ENCODE measurements at regions not wholly inside any gene's neighbourhood (a gene's known extent, or its start where the extent isn't known, plus 50 kb on each side); places are given as distances from the start of the nearest gene placed in this dataset.
"Not testable (repeated sequence)": the region's sequence is repeated elsewhere in the genome, so short reads cannot be mapped to it uniquely, and the experiment has no call there.

DNA sequence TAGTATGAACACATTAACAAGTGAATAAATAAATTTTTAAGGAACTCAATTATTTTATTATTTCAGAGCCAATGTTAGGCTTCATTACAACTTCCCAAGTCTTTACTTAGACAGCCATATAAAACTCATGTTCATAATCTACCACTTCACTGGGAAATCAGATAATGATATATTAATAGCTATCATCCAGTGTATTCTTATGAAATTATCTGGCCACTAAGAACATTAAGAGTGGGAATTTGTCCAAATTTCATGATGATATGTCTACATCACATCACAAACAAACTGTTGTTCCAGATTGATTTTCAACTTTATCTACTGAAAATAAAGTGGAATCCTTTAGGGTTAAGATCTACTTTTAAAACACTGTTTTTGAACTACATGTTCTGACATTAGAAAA, 668.6 kb downstream of the EFNA5 start:
- H3K27me3 ChIP-seq (ENCODE audit: insufficient read depth, low read length), result no peaks in the 10 kb centered on the region
- H3K4me1 ChIP-seq (ENCODE audit: insufficient read depth, low read length), result no peaks in the 10 kb centered on the region
- H2AFZ ChIP-seq (ENCODE audit: low read depth, low read length), result no peak overlapping the region
- H3K36me3 ChIP-seq (ENCODE audit: insufficient read depth, low read length), result no peaks in the 10 kb centered on the region
- no peaks in the 10 kb centered on the region for H3K9me3 ChIP-seq (ENCODE audit: low read length)
- H3K4me3 ChIP-seq (ENCODE audit: low read length), result no peak overlapping the region

DNA sequence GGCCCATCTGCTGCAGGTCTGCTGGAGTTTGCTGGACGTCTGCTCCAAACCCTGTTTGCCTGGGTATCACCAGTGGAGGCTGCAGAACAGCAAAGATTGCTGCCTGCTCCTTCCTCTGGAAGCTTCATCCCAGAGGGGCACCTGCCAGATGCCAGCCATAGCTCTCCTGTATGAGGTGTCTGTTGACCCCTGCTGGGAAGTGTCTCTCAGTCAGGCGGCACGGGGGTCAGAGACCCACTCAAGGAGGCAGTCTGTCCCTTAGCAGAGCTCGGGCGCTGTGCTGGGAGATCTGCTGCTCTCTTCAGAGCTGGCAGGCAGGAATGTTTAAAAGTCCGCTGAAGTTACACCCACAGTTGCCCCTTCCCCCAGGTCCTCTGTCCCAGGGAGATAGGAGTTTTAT, 671.2 kb downstream of the EFNA5 start:
- H3K9me3 ChIP-seq (ENCODE audit: low read length); H3K4me1 ChIP-seq (ENCODE audit: insufficient read depth, low read length); H3K36me3 ChIP-seq (ENCODE audit: insufficient read depth, low read length); H3K4me3 ChIP-seq (ENCODE audit: low read length); H3K27me3 ChIP-seq (ENCODE audit: insufficient read depth, low read length); H2AFZ ChIP-seq (ENCODE audit: low read depth, low read length): not testable (repeated sequence)

DNA sequence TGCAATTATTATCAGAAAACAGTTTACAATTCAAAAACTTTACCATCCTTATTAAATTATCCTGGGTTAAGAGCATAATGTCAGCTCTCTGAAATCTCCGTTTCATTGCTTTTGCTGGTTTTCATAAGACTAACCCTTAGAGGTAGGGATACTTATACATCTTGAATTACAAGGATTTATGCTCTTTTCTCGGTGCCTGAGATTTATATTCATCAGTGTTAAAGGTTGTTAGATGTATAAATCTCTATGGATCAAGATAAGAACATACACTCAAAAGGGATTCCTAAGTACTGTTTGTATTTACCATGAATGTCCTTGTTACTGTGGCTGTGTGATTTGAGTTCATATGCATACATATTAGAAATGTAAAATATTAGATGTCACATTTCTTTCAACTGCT, 684.7 kb downstream of the EFNA5 start:
- Histone ChIP-seq H3K4me3 (ENCODE audit: low read length) (no peak overlapping the region), H3K4me1 (ENCODE audit: insufficient read depth, low read length) (no peaks in the 10 kb centered on the region), H2AFZ (ENCODE audit: low read depth, low read length) (no peak overlapping the region), H3K36me3 (ENCODE audit: insufficient read depth, low read length) (no peaks in the 10 kb centered on the region), H3K9me3 (ENCODE audit: low read length) (no peaks in the 10 kb centered on the region), H3K27me3 (ENCODE audit: insufficient read depth, low read length) (no peaks in the 10 kb centered on the region)

DNA sequence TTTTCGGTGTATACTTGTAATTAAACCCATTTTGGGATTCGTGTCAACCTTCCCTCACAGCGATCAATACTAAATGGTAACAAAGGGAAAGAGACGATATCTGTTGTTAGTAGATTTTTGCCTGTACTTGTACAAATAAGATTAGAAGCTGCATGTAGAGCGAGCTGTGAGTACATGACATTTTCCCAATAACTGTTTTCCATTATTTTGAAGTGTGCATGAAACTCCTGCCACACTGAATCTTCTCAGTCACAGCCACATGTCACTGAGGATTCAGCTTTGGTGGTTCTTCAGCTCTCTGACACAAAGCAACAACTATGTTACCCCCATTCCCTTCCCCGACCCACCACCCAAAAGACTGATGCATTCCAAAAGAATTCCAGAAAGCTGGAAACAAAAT, 685.6 kb downstream of the EFNA5 start:
- Histone ChIP-seq H3K4me1 (ENCODE audit: insufficient read depth, low read length) (no peaks in the 10 kb centered on the region), H3K9me3 (ENCODE audit: low read length) (no peaks in the 10 kb centered on the region), H2AFZ (ENCODE audit: low read depth, low read length) (no peak overlapping the region)

GRCh38 chr5:106979178-106979577, 691.6 kb downstream of the EFNA5 start:
- not testable (repeated sequence) for H3K36me3 ChIP-seq (ENCODE audit: insufficient read depth, low read length); H3K4me3 ChIP-seq (ENCODE audit: low read length); H2AFZ ChIP-seq (ENCODE audit: low read depth, low read length); H3K27me3 ChIP-seq (ENCODE audit: insufficient read depth, low read length); H3K4me1 ChIP-seq (ENCODE audit: insufficient read depth, low read length); H3K9me3 ChIP-seq (ENCODE audit: low read length)

More for the DNA sequence above, 685.6 kb downstream of the EFNA5 start:
- Histone ChIP-seq H3K27me3 (ENCODE audit: insufficient read depth, low read length) (no peaks in the 10 kb centered on the region), H3K4me3 (ENCODE audit: low read length) (no peak overlapping the region), H3K36me3 (ENCODE audit: insufficient read depth, low read length) (no peaks in the 10 kb centered on the region)

DNA sequence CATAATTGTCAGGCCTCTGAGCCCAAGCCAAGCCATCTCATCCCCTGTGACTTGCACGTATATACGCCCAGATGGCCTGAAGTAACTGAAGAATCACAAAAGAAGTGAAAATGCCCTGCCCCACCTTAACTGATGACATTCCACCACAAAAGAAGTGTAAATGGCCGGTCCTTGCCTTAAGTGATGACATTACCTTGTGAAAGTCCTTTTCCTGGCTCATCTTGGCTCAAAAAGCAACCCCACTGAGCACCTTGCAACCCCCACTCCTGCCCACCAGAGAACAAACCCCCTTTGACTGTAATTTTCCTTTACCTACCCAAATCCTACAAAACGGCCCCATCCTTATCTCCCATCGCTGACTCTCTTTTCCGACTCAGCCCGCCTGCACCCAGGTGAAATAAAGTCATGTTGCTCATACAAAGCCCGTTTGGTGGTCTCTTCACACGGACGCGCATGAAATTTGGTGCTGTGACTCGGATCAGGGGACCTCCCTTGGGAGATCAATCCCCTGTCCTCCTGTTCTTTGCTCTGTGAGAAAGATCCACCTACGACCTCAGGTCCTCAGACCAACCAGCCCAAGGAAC, 692.1 kb downstream of the EFNA5 start:
- H3K4me3 ChIP-seq (ENCODE audit: low read length); H3K36me3 ChIP-seq (ENCODE audit: insufficient read depth, low read length); H3K9me3 ChIP-seq (ENCODE audit: low read length); H3K4me1 ChIP-seq (ENCODE audit: insufficient read depth, low read length); H2AFZ ChIP-seq (ENCODE audit: low read depth, low read length); H3K27me3 ChIP-seq (ENCODE audit: insufficient read depth, low read length): not testable (repeated sequence)

GRCh38 chr5:106976363-106976762, 694.4 kb downstream of the EFNA5 start:
- H3K36me3 ChIP-seq (ENCODE audit: insufficient read depth, low read length), result no peaks in the 10 kb centered on the region
- H3K27me3 ChIP-seq (ENCODE audit: insufficient read depth, low read length), result no peaks in the 10 kb centered on the region
- no peaks in the 10 kb centered on the region for H3K9me3 ChIP-seq (ENCODE audit: low read length)
- no peak overlapping the region for H3K4me3 ChIP-seq (ENCODE audit: low read length)
- no peaks in the 10 kb centered on the region for H3K4me1 ChIP-seq (ENCODE audit: insufficient read depth, low read length)
- no peak overlapping the region for H2AFZ ChIP-seq (ENCODE audit: low read depth, low read length)

DNA sequence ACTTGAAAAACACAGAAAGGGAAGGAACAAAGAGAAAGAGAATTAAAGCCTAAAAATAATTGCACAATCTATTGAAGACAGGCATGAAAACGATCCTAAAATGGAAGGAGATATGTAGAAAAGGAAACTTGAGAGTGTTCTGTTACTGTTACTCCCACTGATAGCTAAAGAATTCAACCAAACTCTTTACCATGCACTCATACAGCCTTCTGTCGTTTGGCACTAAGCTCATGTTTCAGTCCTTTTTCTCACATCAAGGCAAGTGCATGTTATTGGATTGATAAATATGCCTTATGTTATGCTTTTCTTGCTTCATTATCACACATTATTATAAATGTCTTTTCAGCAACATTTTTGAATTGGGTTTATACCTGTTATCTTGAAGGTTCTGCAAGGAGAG, 696.5 kb downstream of the EFNA5 start:
- Histone ChIP-seq H3K27me3 (ENCODE audit: insufficient read depth, low read length) (no peaks in the 10 kb centered on the region), H2AFZ (ENCODE audit: low read depth, low read length) (no peak overlapping the region), H3K4me3 (ENCODE audit: low read length) (no peak overlapping the region), H3K9me3 (ENCODE audit: low read length) (no peaks in the 10 kb centered on the region), H3K4me1 (ENCODE audit: insufficient read depth, low read length) (peaks cover 1% of the 10 kb centered on the region), H3K36me3 (ENCODE audit: insufficient read depth, low read length) (no peaks in the 10 kb centered on the region)

DNA sequence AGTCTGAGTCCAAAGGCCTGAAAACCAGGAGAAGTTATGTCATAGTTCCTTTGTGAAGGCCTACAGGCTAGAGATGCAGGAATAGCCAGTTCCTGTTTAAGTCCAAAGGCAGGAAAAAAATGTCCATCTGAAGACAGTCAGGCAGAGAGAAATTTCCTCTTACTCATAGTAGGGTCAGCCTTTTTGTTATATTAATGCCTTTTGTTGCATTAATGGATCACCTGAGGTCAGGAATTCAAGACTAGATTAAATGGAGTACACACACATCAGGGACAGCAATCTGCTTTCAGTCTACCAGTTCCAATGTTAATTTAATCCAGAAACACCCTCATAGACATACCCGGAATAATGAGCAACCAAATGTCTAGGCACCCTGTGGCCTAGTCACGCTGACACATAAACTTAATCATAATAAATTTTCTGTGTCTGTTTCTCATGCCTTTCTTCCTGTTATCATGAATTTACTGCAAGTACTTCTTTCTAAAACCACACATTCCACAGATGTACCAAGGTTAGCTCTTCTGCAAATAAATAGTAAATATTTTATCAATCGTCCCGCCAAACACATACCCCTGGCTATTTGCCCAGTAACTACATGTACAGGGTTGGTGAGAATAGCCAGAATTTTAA, 703.9 kb downstream of the EFNA5 start:
- Histone ChIP-seq H3K4me3 (ENCODE audit: low read length) (no peak overlapping the region), H3K9me3 (ENCODE audit: low read length) (no peaks in the 10 kb centered on the region), H3K27me3 (ENCODE audit: insufficient read depth, low read length) (no peaks in the 10 kb centered on the region), H3K36me3 (ENCODE audit: insufficient read depth, low read length) (no peaks in the 10 kb centered on the region), H3K4me1 (ENCODE audit: insufficient read depth, low read length) (peaks cover 8% of the 10 kb centered on the region), H2AFZ (ENCODE audit: low read depth, low read length) (no peak overlapping the region)

DNA sequence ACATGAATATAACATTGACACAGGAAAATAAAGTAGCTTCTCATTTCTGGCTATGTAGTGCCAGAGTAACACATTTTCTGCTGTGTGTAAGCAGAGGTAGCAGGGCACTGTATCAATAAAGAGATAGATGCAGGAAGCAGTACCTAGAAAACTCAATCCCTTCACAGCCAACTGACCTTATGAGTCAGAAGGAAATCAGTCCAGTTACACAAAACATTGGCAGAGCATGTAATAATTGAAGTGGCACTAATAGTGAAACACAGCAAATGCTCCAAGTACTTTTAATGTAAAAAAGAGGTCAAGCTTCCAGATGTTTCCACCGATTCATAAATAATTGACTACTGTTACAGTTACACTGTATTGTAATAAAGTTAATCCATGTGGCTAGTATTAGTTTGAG, 706.6 kb downstream of the EFNA5 start:
- Histone ChIP-seq H3K4me3 (ENCODE audit: low read length) (no peak overlapping the region), H3K36me3 (ENCODE audit: insufficient read depth, low read length) (no peaks in the 10 kb centered on the region), H3K9me3 (ENCODE audit: low read length) (no peaks in the 10 kb centered on the region), H2AFZ (ENCODE audit: low read depth, low read length) (no peak overlapping the region), H3K4me1 (ENCODE audit: insufficient read depth, low read length) (peaks cover 6% of the 10 kb centered on the region), H3K27me3 (ENCODE audit: insufficient read depth, low read length) (no peaks in the 10 kb centered on the region)

DNA sequence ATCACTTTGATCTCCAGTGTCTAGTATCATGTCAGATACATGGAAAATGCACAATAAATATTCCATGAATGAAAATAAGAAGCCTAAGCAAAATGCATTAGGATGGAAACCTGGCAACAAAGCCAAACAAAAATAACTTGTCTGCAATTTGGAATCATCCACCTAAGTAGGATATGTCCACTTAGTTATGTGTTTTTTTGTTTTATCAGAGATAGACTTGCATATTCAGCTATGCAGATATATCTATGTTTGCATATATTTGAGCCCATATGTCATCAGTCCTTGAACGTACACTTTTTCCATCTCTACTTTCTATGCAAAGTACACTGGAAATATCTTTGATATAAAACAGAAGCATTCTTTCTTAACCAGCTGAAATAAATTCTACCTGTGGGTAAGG, 707.1 kb downstream of the EFNA5 start:
- no peaks in the 10 kb centered on the region for H3K9me3 ChIP-seq (ENCODE audit: low read length)
- H3K4me3 ChIP-seq (ENCODE audit: low read length), result no peak overlapping the region
- no peaks in the 10 kb centered on the region for H3K36me3 ChIP-seq (ENCODE audit: insufficient read depth, low read length)
- H3K4me1 ChIP-seq (ENCODE audit: insufficient read depth, low read length), result peaks cover under 1% of the 10 kb centered on the region
- H2AFZ ChIP-seq (ENCODE audit: low read depth, low read length), result no peak overlapping the region
- H3K27me3 ChIP-seq (ENCODE audit: insufficient read depth, low read length), result no peaks in the 10 kb centered on the region

DNA sequence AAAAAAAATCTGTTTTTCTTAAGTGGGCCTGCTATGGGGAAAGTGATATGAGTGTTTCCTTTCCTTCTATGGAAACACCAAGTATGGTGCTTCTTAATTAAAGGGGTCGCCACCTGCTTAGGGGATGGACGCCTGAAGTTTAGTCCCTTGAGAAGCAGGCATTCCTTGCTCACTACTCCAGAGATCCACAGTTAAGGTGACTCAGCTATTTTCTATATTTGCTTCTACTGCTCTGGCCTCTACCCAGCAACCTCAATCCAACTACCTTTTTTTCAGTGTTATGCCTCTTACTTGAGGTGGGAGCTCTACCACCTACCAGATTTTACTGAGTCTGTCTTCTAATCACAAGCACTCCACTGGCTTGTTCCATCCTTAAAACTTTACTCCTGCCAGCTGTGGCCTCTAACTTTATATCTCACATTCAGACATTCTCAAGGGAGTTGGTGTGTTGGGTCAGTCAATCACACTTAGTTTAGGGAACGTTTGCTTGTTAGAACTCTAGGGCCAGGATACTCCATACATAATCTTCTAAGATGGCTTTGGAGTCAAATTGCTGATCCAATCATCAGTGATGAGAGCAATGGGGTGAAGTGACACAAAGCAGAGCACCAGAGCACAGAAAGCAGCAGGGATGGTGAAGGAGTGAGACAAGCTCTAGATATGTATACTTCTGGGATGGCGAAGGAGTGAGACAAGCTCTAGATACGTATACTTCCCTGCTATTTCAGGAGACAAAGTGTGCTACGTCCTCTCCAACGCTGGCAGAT, 708.1 kb downstream of the EFNA5 start:
- H3K9me3 ChIP-seq (ENCODE audit: low read length), result no peaks in the 10 kb centered on the region
- H3K4me3 ChIP-seq (ENCODE audit: low read length), result no peak overlapping the region
- H3K27me3 ChIP-seq (ENCODE audit: insufficient read depth, low read length), result no peaks in the 10 kb centered on the region
- no peak overlapping the region for H2AFZ ChIP-seq (ENCODE audit: low read depth, low read length)
- no peaks in the 10 kb centered on the region for H3K36me3 ChIP-seq (ENCODE audit: insufficient read depth, low read length)
- no peaks in the 10 kb centered on the region for H3K4me1 ChIP-seq (ENCODE audit: insufficient read depth, low read length)

DNA sequence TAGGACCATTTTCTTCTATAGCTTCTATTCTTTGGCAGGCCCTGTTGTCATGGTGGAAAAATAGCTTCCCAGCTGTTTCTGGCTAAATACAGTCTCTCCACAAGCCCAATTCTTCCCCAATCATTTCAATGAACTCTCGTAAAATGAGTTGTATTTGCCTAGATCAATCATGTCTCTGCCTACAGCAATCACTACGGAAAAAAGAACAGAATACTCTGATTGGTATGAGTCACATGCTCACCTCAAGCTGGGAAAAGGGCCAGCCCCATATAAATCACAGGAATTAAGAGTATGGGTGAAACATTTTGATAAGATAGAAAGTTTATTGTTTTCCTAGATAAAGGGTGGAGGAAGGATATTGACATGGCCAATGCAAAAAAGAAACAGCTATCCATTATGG, 711.4 kb downstream of the EFNA5 start:
- H3K9me3 ChIP-seq (ENCODE audit: low read length), result no peaks in the 10 kb centered on the region
- H3K4me3 ChIP-seq (ENCODE audit: low read length), result no peak overlapping the region
- H3K27me3 ChIP-seq (ENCODE audit: insufficient read depth, low read length), result no peaks in the 10 kb centered on the region
- no peak overlapping the region for H2AFZ ChIP-seq (ENCODE audit: low read depth, low read length)
- no peaks in the 10 kb centered on the region for H3K36me3 ChIP-seq (ENCODE audit: insufficient read depth, low read length)
- no peaks in the 10 kb centered on the region for H3K4me1 ChIP-seq (ENCODE audit: insufficient read depth, low read length)

All from neuron (in vitro differentiated cells).